T-helper 9 cell (primary cell): ENCODE measurements at regions not wholly inside any gene's neighbourhood (a gene's known extent, or its start where the extent isn't known, plus 50 kb on each side); places are given as distances from the start of the nearest gene placed in this dataset.
"Not testable (repeated sequence)": the region's sequence is repeated elsewhere in the genome, so short reads cannot be mapped to it uniquely, and the experiment has no call there.

Source experiments
- DNase-seq: peaks from one replicate; pipeline ENCODE4 v3.0.0-alpha.2; 2020

GRCh38 chr18:46229641-46230040 lies 125.5 kb downstream of the HAUS1 start:
- not testable (repeated sequence) for DNase-seq

GRCh38 chr18:46236156-46236555 lies 132.0 kb downstream of the HAUS1 start:
- DNase-seq: no peak

GRCh38 chr18:46237891-46238290 lies 133.7 kb downstream of the HAUS1 start:
- no peak for DNase-seq

- no peak for DNase-seq
Measured at GRCh38 chr18:46239549-46239948, 135.4 kb downstream of the HAUS1 start.

GRCh38 chr18:46239998-46240397 lies 135.8 kb downstream of the HAUS1 start:
- no peak for DNase-seq

- DNase-seq: not testable (repeated sequence)
Measured at GRCh38 chr18:46241393-46241792, 137.2 kb downstream of the HAUS1 start.

GRCh38 chr18:46242183-46242582 lies 138.0 kb downstream of the HAUS1 start:
- DNase-seq: no peak

GRCh38 chr18:46243095-46243494 lies 138.9 kb downstream of the HAUS1 start:
- no peak for DNase-seq

- no peak for DNase-seq
Measured at GRCh38 chr18:46243673-46244072, 139.5 kb downstream of the HAUS1 start.

- no peak for DNase-seq
Measured at GRCh38 chr18:46246101-46246500, 141.9 kb downstream of the HAUS1 start.

- no peak for DNase-seq
Measured at GRCh38 chr18:46247942-46248341, 143.8 kb downstream of the HAUS1 start.

GRCh38 chr18:46250084-46250811 lies 146.1 kb downstream of the HAUS1 start:
- DNase-seq: peak; percentile 9

GRCh38 chr18:46250812-46251173 lies 146.6 kb downstream of the HAUS1 start:
- no peak for DNase-seq

- DNase-seq: no peak
Measured at GRCh38 chr18:46252759-46253158, 148.6 kb downstream of the HAUS1 start.

GRCh38 chr18:46253498-46253897 lies 149.3 kb downstream of the HAUS1 start:
- no peak for DNase-seq

GRCh38 chr18:46256078-46256477 lies 151.9 kb downstream of the HAUS1 start:
- no peak for DNase-seq

GRCh38 chr18:46257366-46257765 lies 153.2 kb downstream of the HAUS1 start:
- DNase-seq: no peak

GRCh38 chr18:46260016-46260878 lies 156.1 kb downstream of the HAUS1 start:
- no peak for DNase-seq

- no peak for DNase-seq
Measured at GRCh38 chr18:46260879-46261143, 156.6 kb downstream of the HAUS1 start.

GRCh38 chr18:46261799-46262198 lies 157.6 kb downstream of the HAUS1 start:
- DNase-seq: no peak

- DNase-seq: no peak
Measured at GRCh38 chr18:46262856-46263255, 158.7 kb downstream of the HAUS1 start.

GRCh38 chr18:46264255-46264654 lies 160.1 kb downstream of the HAUS1 start:
- no peak for DNase-seq

GRCh38 chr18:46265196-46266156 lies 161.3 kb downstream of the HAUS1 start:
- no peak for DNase-seq
